Left renal pelvis (tissue), 4 donors: ENCODE measurements at regions not wholly inside any gene's neighbourhood (a gene's known extent, or its start where the extent isn't known, plus 50 kb on each side); places are given as distances from the start of the nearest gene placed in this dataset.
"Not testable (repeated sequence)": the region's sequence is repeated elsewhere in the genome, so short reads cannot be mapped to it uniquely, and the experiment has no call there.

Experiments used
- DNase-seq, 4 donors: peaks; one replicate each; pipeline ENCODE4 v3.0.0-alpha.2; 2013; ENCODE audit warnings: low read depth in 4 of 4, low spot score in 3 of 4

DNA sequence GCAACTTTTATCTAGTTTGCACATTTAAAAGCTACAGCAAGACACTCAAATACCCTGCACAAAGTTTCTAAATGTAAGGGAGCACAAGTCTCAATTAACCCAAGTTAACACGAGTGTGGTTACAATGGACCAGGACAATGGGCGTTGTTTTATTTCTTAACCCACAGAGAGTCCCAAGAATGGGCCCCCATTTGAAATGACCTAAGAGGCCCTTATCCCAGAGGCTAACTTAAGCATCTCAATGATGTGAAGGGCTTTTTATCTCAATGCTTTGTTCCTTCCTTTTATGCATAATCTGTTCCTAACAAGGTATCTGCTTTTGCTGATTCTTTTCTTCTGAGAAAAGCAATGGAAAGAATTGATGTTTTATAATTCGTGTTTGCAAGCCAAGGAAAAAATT, 151.5 kb upstream of the SALL3 start:
- DNase-seq = no peak

DNA sequence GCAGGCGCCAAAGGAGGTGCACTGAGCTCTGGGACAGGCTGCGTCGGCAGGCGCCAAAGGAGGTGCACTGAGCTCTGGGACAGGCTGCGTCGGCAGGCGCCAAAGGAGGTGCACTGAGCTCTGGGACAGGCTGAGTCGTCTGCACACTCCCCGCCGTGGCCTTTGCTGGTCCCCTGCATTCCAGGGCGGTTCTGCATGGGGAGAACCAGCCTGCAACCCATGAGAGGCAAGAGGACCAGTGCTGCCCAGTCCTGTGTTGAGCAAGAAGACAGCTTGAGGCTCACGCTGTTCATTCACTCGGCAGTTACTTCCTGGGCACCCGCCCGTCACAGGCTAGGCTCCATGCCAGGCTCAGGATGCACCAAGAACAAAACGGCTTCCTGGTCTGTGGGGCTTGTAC, 150.6 kb upstream of the SALL3 start:
- DNase-seq = not testable (repeated sequence)

DNA sequence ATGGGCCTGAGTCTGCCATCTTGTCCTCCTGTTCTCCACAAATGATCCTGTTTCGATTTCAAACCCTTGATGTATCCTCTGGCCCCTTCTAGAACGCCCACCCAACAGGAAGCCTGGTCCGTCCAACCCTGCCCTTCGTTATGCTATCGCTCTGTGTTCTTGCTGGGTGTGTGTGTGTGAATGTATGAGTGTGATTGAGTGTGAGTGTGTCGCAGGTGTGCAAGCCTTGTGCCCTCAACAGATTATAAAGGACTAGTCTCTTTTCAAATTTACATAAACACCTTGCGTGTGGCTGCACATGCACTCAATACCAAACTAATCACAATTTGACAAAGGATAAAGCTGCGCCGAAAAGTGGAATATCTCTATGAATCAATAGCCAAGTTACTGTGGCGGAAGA, 149.5 kb upstream of the SALL3 start:
- no peak for DNase-seq

DNA sequence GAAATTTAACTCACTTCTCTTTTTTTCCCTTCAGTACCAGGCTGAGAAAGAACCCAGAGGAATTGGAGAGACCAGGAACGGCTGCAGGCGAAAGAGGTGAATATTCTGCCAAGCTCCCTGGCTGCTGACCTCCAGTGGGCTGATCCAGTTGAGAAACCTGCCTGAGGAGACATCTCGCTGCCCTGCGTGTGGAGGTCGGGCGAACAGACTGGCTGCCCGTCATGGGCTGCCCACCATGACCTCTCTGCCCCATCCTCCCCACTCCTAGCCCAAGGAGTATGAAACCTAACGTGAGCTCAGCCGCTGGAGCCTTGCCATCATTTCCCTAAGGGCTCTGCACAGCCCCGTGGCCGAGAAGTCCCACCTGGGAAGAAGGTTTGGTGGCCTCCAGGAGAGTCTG, 148.8 kb upstream of the SALL3 start:
- no peak for DNase-seq

DNA sequence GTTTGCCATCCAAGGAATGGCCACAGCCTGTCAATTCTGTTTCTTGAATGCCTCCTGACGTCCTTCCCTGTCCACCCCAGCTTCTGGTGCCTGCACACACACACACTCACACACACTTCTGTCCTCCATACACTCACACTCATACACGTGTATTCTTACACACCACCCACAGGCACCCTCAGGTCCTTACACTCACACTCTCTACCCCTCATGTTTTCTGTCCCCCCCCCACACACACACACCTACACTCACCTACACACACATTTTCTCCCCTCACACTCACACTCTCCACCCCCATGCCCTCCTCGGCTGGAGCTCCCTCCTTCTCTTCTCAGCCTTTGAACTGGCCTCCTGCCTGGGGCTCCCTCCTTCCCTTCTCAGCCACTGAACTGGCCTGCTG, 148.0 kb upstream of the SALL3 start:
- DNase-seq = no peak

DNA sequence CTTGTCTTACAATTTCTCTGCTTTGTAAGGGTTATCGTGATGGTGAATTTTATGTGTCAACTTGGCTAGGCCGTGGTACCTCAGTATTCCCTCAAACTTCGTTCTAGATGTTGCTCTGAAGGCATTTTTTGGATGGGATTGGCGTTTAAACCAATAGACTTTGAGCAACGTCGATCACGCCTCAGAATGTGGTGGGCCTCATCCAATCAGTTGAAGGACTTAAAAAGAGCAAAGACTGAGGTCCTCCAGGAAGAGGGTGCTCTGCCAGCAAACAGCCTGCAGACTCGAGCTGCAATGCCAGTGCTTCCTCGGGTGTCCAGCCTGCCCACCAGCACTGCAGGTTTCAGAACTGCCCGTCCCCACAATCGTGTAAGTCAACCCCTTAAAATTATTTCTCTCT, 145.8 kb upstream of the SALL3 start:
- DNase-seq = no peak

DNA sequence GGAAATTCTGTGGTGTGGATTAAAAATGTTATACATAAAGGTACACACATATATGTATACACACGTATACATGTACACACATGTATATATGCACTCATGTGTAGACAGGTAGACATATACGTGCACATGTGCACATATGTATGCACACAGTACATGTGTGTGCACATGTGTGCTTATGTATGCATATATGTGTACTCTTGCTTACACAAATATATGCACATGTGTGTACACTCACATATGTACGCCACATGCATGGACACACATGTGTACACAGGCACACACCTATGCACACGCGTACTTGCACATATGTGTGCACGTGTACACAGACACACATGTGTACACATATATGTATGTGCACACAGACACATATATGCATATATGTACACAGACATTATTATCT, 142.8 kb upstream of the SALL3 start:
- DNase-seq = no peak

DNA sequence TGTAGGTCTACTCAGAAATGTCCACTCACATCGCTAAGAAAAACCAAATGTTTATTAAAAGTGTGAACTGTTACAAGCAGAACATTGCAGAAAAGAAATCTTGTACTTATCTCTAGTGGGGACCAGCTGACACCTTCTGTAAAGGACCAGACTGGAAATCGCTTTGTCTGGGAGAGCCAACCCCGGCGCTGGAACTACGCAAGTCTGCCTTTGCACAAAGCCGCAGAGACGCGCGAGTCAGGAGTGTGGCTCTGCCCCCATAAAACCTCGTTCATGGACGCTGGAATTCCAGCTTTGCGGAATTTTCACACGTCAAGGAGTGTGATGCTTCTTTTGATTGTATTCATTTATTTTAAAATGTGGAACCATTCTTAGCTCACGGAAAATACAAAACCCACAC, 141.9 kb upstream of the SALL3 start:
- DNase-seq = no peak

DNA sequence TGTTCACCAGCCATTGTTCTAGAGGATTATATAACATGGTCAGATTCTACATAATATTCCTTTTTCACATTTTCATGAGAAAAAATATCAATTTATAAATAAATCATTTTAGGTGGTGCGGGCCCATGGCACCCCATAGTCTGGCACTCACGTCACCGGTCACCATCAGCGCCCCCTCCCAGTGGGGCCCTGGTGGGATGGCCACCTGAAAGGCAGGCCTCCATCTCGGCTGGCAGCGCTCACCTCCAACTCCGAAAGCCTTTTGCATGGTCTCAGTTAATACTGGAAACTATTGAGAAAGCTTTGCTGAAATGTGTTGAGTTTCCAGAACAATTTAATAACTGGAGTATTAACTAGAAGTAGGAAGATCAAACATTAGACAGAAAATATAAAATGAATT, 141.4 kb upstream of the SALL3 start:
- DNase-seq = no peak

DNA sequence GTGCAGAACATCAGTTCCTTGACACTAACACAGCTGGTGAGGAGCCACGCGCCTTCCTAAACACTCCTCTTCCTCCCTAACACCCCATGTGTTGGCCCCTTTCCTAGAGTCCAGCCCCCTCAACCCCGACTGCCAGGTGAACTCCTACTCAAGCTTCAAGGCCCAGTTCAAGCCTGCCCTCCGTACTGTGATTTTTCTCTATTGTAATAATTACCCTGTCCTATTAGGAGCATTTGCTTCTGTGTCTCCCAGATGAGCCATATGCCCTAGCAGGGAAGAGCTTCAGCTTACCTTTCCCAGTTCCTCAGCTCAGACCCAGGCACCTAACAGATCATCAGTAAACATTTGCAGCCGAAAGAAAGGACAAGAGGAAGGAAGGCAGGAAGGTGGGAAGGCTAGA, 130.6 kb upstream of the SALL3 start:
- DNase-seq = no peak

DNA sequence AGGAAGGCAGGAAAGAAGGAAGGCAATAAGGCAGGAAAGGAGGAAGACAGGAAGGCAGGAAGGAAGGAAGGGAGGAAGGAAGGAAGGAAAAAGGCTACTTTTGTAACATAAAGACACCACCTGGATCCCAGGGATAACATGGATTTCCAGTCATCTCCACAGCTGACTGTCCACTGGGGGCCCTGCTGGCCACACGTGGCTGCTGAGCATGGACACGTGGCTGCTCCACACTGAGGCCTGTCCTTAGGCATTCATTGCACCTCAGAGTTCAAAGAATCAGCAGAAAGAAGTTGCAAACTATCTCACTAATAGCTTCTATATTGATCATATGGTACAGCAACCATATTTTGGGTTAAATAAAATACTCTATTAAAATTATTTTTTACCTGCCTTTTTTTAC, 130.2 kb upstream of the SALL3 start:
- DNase-seq = no peak

DNA sequence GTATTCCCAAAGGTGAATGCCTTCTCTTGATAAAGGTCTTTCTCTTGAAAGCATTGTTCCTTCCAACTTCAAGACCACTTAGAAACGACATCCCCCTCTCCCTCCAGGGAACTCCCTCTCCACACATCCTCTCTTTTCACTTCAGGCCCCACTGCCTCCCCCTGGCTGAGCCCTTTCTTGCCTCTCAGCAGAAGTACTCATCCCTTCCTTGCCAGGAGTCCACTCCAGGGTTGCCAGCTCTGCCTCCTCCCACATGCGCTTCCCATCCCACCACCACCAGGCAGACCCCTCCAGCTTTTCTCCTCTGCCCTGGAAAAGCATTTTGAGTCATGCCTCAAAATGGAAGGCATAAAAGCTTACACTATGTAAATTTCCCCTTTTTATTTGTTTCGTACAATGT, 126.3 kb upstream of the SALL3 start:
- no peak for DNase-seq

DNA sequence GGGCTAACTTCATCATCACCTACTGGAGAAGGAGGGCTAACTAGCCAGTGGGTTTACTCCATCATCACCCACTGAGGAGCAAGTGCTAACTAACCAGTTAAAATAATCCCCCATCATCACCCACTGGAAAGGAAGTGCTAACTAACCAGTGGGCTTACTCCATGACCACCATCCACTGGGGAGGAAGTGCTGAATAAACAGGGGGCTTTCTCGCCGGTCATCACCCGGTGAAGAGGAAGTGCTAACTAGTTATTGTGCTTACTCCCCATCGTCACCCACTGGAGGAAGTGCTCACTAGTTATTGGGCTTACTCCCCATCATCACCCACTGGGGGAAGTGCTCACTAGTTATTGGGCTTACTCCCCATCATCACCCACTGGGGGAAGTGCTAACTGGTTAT, 124.4 kb upstream of the SALL3 start:
- no peak for DNase-seq

DNA sequence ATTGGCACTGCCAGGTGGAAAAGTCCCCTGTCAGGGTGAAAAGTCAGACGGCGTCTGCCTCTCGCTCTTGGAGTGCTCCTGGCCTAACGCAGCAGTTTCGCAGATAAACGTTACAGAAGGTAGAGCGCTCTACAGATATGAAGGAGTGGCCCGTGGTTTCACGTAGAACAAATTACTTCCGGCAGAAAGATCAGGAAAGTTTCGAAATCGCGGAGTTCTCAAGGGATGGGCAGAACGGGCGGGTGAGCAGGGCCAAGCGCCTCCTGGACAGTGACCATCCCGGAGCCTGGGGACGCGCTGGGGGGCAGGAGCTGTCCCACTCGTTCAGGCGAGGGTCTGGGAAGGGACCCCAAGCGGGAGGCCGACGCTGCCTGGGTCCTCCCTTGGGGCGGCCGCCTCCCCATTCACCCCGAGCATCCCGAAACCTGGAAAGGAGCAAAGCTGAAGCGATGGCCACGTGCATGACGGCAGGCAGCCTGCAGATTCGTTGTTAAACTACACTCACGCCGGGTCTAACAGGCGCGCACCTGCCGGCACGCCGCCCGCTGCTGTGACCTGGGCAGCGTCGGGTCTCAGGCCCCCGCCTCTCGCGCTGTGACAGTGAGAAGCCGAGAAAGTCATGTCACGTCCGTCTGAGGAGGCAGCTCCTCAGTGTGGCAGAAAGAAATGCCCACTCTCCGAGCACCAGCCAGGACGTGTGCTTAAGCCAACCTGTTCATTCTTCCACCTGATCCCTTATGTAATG, 122.9 kb upstream of the SALL3 start:
- no peak for DNase-seq

DNA sequence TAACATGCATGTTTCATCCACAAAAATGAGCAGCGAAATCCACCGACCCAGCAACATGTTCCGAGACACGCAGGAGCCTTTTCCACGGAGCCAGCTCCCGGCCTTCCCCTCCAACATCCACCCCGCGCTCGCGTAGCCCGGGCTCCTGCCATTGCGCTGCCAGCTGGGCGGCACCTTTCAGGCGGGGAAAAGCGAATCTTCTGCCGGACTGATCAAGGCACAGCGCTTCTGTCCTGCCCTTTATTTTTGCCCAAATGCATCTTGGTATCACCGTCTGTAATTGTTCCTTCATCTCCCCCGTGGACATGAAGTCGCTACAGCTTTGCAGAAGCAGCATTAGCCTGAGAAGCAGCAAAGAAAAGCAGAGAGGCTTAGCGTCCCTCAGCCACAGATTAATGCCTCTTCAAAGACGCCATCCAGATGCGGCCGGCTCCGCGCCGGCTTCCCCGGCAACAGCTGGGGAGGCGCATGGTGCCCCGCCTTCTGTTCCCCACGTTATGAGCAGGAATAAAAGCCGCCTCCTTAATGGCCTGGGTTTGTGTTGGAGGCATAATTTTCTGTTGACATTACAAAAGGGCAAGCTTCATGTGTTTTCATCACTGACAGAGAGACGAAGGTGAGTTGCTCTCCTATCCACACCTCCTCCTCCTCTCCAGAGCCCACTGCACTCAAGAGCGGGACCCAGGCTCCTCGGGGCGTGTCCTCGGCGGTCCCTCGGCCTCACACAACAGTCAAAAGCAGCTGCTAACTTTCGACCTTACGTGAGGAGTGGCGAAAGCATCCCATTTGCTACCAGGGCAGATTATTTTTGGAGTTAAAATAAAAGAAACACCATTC, 122.1 kb upstream of the SALL3 start:
- DNase-seq = no peak

DNA sequence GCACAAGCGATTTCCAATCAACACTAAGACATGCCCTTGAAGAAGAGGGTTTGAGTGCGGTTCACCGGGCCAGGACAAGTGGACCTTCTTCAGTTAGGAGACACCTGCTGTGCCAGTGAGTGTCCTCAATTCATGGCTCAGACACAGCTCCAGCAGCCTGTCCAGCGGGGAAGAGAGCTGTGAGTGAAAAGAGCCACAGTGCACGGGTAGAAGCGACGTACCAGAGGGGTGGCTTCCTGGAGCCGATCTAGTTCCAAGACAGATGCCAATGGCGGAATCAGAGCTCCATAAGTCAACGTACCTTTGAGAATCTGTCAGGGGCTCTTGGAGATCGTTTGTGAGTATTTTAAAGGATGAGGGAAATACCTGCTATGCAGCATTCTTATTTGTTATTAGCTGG, 119.9 kb upstream of the SALL3 start:
- no peak for DNase-seq

DNA sequence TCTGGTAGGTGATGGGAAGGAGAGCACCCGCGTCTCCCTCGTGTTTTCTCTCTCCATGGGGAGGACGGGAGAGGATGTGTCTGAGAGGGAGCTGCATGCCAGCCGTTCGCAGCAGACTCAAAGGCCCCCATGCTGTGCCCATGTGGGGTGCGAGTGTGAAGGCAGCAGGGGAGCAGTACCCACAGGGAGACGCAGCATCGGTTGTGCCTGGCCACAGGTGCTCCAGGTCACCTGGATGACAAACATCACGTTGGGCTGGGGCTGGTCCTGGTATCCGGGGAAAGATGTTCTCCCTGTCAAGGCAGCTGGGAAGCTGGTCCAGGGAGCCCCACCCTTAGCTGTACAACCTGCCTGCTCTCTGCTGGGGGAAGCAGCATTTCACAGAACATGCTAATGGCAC, 119.5 kb upstream of the SALL3 start:
- no peak for DNase-seq

DNA sequence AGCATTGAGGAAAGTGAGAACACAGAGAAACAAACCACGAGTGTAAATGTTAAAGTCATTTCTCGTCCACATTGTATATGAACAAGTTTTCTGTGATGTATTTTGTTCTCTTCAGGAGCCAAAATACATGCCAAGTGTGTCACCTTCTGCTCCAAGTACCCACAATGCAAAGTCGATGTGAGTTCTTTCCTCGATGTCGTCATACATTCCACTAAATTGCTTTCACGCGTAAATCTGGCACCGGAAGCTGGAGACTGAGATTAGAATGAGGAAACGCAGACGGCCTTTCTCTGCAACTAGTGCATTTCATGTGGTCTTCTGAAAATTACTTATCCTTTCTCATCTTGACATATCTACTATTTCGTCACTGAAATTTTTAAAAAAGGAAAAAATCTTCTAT, 118.5 kb upstream of the SALL3 start:
- no peak for DNase-seq

DNA sequence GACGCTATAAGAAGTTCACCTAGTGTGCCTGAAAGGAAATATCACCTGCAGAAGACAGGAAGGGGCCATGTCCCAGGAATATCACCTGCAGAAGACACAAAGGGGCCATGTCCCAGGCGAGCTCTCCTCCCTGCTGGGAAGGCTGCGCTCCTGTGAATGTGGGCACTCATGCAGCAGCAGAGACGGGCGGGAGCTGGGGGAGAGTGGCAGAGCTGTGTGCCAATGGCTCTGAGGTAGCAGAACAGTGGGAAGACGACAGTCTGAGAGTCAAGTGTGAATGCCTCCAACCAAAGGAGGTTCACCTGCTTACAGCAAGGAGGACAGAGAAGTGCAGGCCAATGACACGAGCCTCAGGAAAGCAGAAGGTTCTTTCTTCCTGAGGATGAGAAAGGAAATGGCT, 117.9 kb upstream of the SALL3 start:
- no peak for DNase-seq

DNA sequence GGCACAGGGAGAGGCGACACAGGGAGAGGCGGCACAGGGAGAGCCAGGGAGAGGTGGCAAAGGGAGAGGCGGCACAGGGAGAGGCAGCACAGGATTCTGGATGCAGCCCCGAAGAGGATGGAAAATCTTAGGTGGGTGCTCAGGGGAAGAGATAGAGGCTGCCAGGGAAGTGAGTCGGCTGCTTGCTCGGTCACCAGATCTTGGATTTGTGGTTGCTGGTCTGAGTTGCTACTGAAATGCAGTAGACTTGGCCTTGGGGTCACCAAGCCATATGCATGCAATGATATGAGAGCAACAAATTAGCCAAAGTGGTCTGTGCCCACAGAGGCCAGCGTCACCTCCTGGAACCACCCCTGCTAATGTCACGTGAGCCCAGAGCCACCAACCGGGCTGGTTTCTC, 117.2 kb upstream of the SALL3 start:
- DNase-seq = no peak

DNA sequence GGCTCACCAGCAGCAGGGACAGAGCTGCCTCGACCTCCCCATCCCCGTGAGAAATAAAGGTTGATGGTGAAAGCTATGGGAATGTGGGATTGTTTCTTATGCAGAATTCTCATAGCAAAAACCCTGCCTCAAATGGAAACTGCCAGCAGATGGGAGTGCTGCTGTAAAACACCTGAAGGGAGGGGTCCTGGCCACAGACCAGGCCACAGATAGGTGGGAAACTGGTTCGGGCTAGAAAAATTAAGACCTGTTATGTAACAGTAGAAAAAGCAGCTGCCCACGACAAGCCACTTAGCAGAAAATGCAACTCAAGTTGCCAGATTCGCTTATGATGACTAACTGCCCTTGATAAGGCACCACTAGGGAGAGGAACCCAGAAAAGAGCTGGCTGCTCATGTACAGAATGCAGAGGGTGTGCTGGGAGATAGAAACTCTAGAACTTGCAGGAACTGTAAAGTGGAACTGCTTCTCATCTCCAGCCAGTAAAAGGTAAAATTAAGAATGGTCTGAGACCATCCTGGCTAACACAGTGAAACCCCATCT, 114.5 kb upstream of the SALL3 start:
- no peak for DNase-seq

DNA sequence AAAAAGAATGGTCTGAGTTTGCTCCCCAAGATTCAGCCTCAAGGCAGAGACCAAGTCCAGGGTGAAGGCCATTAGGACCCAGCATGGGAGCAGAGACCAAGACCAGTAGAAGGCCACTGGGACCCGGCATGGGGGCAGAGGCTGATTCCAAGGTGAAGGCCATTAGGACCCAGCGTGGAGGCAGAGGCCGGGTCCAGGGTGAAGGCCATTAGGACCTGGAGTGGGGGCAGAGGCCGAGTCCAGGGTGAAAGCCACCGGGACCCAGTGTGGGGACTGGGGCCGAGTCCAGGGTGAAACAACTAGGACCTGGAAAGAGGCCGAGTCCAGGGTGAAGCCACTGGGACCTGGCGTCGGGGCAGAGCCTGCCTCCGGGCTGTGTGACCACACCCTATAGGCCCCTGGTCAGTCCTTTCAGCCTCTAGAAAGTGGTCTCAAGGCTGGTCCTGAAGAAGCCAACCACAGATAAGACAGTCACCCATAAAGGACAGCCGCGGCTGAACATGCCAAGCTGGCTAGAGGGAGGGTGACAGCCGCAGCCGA, 113.8 kb upstream of the SALL3 start:
- no peak for DNase-seq
